T follicular helper cell (primary cell): ENCODE measurements at regions not wholly inside any gene's neighbourhood (a gene's known extent, or its start where the extent isn't known, plus 50 kb on each side); places are given as distances from the start of the nearest gene placed in this dataset.
"Not testable (repeated sequence)": the region's sequence is repeated elsewhere in the genome, so short reads cannot be mapped to it uniquely, and the experiment has no call there.

Source experiments
- DNase-seq: peaks from one replicate; pipeline ENCODE4 v3.0.0-alpha.2; 2020; ENCODE audit warnings: low read depth

GRCh38 chr3:71927505-71928066 lies 142.6 kb upstream of the PROK2 start:
- DNase-seq: no peak

DNA sequence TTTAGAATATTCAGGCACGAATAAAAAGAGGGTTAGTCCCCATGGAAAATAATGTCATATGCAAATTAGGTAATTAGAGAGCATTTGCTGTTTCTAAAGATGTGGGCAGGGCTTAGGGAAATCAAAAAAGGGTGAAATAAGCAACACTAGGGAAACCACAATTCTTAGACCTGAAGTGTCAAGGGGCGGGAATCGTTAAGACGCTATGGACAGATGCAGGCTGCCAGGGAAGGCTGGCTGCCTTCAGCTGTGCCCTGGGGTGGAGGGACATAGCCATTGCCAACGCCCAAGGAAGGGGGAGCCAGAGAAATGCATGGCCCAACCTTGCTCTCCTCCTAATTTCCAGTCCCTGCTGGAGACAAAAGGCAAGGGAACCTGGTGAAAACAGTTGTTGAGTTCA lies 141.7 kb upstream of the PROK2 start:
- no peak for DNase-seq

DNA sequence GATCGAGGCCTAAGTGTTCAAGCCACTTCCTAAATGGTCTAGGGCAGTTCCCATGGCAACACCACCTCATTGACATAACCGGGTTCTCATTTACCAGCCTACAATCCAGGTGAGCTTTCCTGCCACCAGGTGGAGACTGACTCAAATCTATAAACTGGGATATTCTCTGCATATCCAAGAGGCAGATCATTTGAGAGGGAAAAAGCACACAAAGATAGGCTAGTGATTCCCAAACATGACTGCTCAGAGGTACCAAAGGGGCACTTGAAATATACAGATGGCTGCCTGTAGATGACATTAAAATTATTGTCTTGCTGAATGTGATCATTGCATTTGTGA lies 141.3 kb upstream of the PROK2 start:
- DNase-seq: no peak

- DNase-seq: not testable (repeated sequence)
These were observed 140.7 kb upstream of the PROK2 start for GRCh38 chr3:71925511-71926261.

GRCh38 chr3:71924721-71925120 lies 139.8 kb upstream of the PROK2 start:
- no peak for DNase-seq

DNA sequence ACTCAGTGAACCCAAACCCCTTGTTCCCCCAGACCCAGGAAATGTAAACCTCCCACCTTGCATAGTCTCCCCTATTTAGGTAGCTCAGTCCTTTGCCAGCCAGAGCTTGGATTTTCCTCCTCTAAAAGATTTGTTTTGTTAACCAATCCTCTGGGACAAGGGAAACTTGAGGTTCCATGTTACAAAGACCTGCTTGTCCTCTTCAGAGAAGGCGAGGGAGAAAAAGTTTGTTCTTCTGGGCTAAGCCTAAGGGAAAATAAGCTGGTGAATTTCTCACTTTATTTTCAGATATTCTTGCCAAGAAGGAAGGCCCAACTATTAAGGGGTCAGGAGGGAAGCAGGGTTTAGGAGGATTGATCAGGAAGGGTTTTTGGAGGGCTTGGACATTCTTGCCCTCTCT lies 136.1 kb upstream of the PROK2 start:
- no peak for DNase-seq

GRCh38 chr3:71919572-71919971 lies 134.6 kb upstream of the PROK2 start:
- no peak for DNase-seq

GRCh38 chr3:71917545-71917944 lies 132.6 kb upstream of the PROK2 start:
- DNase-seq: no peak

GRCh38 chr3:71916747-71917369 lies 131.9 kb upstream of the PROK2 start:
- no peak for DNase-seq

GRCh38 chr3:71912839-71913495 lies 128.0 kb upstream of the PROK2 start:
- no peak for DNase-seq

- DNase-seq: no peak
These were observed 125.2 kb upstream of the PROK2 start for GRCh38 chr3:71910108-71910507.

GRCh38 chr3:71907996-71908395 lies 123.0 kb upstream of the PROK2 start:
- no peak for DNase-seq

- no peak for DNase-seq
These were observed 122.0 kb upstream of the PROK2 start for GRCh38 chr3:71906976-71907375.

DNA sequence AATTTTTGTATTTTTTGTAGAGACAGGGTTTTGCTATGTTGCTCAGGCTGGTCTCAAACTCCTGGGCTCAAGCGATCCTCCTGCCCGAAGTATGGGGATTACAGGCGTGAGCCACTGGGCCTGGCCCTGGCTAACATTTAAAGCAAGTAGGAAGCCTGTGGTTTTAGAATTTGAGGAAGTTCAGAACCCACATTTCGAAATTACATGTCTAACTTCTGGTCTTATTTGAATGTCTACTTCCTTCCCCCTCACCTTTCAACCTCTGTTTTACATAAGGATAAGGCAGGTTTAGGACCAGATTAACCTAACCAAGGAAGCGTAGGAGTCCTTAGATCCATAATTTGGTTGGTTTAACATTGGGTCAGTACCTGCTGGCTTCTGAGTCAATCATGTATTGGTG lies 120.5 kb upstream of the PROK2 start:
- no peak for DNase-seq

GRCh38 chr3:71903936-71904335 lies 119.0 kb upstream of the PROK2 start:
- DNase-seq: no peak

DNA sequence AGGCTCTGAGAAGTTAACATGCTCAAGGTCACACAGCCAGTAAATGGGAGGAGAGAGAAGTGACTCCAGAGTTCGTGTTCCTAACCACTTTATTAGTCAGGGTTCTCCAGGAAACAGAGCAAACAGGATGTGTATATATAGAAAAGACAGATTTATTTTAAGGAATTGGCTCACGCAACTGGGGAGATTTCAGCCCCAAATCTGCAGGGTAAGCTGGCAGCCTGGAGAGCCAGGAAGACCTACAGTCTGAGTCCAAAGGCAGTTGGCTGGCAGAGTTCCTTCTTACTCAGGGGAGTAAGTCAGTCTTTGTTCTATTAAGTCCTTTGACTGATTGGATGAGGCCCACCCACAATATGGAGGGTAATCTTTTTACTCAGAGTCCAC lies 118.2 kb upstream of the PROK2 start:
- DNase-seq: no peak

DNA sequence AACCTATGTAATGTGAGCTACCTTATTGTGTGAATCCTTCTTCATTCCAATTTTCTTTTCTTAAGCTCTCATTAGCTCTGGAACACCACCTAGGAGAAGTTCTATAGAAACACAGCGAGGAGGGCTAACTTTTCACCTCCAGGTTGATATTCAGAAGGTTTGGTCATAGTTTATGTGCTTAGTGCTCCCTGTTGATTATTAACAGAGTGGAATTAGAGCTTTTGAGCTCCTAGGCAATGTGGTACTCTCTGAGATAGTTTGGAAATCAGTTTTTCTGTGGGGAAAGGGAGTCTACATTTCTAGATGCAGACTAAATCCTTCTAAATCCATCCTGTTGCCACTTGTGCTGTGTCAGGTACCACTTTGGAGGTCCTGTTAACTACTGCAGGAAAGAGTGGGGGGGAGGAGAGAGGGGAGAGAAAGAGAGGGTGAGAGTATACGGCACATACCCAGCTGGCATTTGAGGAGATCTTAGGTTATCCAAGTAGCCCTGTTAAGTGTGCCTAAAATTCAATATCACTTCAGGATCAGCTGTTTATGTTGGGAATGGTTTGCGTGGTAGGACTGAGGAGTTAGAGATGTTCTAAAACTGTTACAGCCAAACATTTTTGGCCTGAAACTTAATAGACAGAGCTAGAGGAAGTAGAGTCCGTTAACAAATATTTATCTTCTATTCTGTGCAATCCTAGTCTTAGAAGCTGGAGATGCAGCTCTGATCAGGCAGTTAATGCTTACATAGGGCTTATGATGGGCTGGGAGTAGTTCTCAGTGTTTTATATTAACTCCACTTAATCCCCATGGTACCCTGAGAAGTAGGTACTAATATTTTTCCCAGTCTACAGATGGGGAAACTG lies 117.5 kb upstream of the PROK2 start:
- no peak for DNase-seq

DNA sequence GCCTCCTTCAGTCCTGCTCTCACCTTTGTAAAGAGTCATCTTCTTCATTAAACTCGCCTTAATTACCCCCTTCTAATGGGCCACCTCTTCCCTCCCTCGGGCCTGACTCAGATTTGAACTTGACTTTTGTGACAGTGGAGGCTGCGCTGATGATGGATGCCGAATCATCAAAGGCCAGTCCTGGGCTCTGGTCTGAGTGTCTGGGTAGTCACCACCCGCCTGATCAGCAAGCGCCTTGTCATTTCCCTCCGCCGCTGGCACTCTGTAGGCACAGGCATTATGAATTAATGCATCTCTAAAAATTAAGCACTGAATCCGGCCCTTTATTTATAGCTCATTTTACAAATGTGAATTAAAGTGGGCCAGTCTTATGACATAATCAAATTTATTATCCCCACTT lies 116.7 kb upstream of the PROK2 start:
- DNase-seq: no peak

DNA sequence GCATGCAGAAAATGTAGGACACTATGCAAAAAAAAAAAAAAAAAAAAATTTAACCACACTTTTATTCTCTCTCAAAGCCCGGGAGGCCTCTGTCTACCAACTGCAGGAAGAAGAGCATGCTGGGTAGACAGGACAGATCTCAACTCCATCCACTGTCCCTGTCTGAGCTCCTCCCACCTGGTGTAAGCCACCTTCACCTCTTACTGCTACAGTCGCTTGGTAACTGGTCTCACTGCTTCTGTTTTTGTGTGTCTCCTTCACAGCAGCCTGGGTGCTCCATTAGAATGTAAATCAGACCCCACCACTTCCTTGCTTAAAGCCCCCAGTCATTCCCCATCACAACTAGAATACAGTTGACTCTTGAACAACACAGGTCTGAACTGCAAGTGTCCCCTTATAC lies 115.1 kb upstream of the PROK2 start:
- no peak for DNase-seq

DNA sequence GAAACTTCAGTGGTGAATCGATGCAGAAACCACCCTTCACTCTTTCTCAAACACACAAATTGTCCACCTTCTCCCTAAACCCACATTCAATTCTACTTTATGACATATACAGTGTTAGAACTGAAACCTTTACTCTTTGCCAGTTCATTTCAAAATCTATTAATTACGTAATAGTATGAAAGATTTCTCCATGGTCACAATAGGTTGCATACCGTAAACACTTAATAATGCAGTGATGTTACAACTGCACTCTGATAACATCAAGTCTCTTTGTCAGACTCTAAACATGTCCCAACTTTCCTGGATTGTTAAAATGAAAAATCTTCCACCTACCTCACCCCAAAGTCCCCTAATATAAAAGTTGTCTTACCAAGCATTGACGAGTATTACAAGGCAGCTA lies 111.8 kb upstream of the PROK2 start:
- no peak for DNase-seq

GRCh38 chr3:71893702-71894479 lies 108.9 kb upstream of the PROK2 start:
- DNase-seq: no peak
